Hepatocyte (in vitro differentiated cells): ENCODE measurements at regions not wholly inside any gene's neighbourhood (a gene's known extent, or its start where the extent isn't known, plus 50 kb on each side); places are given as distances from the start of the nearest gene placed in this dataset.

Experiments
- EZH2phosphoT487 ChIP-seq: fragments of 200-600 bp; sonication (generic); IDR thresholded peaks from one replicate; pipeline ENCODE4 v1.6.1; 2018; ENCODE audit warnings: antibody characterized with exemption, mild to moderate bottlenecking, low read depth, moderate library complexity; ENCODE audit not compliant: unreplicated experiment, severe bottlenecking
- TF ChIP-seq, protein P1 (sequence below): fragments of 200-600 bp; sonication (generic); IDR thresholded peaks from 2 replicates; pipeline ENCODE4 v1.5.1; 2016; ENCODE audit warnings: antibody characterized with exemption, mild to moderate bottlenecking; ENCODE audit not compliant: poor library complexity

DNA sequence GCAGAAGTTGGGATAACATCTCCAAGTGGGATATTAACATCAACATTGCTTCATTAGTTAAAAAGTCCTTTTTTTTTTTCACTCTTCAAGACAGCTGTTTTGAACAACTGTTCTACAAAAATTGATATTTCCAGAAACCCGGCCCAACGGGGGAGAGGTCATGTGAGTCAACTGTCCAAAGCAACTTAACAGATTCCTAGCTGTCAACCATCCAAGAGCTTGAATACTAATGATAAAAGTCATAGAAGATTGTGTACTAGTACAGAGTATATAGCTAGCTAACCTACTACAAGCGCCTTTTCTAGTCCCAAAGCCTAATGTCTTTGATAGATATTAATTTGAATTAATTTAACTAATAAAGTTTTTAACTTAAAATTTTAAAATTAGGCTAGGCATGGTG lies 172.0 kb downstream of the CYB561 start:
- TF ChIP-seq, protein P1, sequence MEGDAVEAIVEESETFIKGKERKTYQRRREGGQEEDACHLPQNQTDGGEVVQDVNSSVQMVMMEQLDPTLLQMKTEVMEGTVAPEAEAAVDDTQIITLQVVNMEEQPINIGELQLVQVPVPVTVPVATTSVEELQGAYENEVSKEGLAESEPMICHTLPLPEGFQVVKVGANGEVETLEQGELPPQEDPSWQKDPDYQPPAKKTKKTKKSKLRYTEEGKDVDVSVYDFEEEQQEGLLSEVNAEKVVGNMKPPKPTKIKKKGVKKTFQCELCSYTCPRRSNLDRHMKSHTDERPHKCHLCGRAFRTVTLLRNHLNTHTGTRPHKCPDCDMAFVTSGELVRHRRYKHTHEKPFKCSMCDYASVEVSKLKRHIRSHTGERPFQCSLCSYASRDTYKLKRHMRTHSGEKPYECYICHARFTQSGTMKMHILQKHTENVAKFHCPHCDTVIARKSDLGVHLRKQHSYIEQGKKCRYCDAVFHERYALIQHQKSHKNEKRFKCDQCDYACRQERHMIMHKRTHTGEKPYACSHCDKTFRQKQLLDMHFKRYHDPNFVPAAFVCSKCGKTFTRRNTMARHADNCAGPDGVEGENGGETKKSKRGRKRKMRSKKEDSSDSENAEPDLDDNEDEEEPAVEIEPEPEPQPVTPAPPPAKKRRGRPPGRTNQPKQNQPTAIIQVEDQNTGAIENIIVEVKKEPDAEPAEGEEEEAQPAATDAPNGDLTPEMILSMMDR, result no peak
- no peak for TF ChIP-seq EZH2phosphoT487
